ENCODE measurements at regions not wholly inside any gene's neighbourhood (a gene's known extent, or its start where the extent isn't known, plus 50 kb on each side); places are given as distances from the start of the nearest gene placed in this dataset.

- no peaks in the 10 kb centered on the region for H3K9me3 ChIP-seq
- H3K36me3 ChIP-seq = no peaks in the 10 kb centered on the region
- intact Hi-C loops (cut with DNase I) = no loop called here
- H3K27me3 ChIP-seq = no peaks in the 10 kb centered on the region
- TF ChIP-seq CTCF (IDR thresholded peaks at IDR 0.05) = no peak
- no peaks in the 10 kb centered on the region for H3K4me1 ChIP-seq
- no peak overlapping the region for H3K4me3 ChIP-seq
- no peak for DNase-seq (ENCODE audit: low spot score in 2 of 2)
- no peak overlapping the region for H3K27ac ChIP-seq
These were observed 143.8 kb upstream of the RGMA start for GRCh38 chr15:93232845-93233244.

DNA sequence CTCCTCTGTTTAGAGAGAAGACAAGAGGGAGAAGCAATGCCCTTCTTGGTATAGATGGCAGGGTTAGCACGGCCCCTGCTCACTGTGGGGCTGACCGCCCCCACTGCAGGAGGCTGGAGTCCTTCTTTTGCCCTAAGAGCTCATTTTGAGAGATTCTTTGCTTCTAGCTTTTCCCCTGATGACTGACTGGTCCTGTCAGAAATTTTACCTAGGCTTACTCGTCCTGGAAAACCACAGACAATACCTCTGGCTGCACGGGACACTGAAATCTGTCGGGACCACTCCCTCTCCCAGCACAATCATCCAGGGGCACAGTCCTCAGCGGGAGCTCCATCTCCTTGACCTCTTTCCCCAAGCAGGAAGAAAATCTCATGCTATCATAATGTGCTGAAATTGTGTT is 143.0 kb upstream of the RGMA start:
- Histone ChIP-seq H3K9me3 (no peaks in the 10 kb centered on the region), H3K36me3 (no peaks in the 10 kb centered on the region), H3K27me3 (no peaks in the 10 kb centered on the region), H3K4me3 (no peak overlapping the region), H3K4me1 (no peaks in the 10 kb centered on the region), H3K27ac (no peak overlapping the region)
- TF ChIP-seq CTCF (IDR thresholded peaks at IDR 0.05) = no peak
- DNase-seq (ENCODE audit: low spot score in 2 of 2) = no peak
- intact Hi-C loops (cut with DNase I) = no loop called here

DNA sequence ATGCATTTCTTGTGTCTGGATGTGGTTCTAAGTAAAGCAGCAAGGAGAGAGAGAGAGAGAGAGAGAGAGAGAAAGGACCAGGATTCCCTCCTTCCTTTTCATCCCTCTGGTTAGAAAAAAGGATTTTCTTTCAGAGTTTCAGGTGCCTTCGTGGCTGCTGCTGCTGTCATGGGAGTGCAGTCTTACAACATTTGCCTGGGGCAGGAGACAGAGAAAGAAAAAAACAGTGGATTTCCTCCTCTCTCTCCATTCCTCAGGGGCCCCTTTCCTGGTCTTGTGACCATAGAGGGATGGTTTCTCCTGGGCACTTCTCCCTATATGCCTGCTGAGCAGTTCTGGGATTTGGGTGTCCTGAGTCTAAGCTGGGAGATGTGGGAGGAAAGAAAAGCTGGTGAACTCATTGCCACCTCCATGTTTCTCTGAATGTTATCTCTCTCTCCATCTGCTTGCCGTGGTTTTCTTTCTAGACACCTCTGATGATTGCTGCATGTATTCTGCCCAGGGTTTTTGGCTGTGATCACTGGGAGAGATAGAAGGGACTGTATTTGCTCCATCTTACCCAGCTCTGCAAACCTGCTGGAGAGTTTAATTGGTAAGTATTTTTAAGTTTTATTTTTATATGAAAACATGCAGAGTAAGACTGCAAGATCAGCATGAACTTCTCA is 142.4 kb upstream of the RGMA start:
- Histone ChIP-seq H3K36me3 (no peaks in the 10 kb centered on the region), H3K27ac (no peak overlapping the region), H3K27me3 (no peaks in the 10 kb centered on the region), H3K9me3 (no peaks in the 10 kb centered on the region), H3K4me3 (no peak overlapping the region), H3K4me1 (no peaks in the 10 kb centered on the region)
- no peak for TF ChIP-seq CTCF (IDR thresholded peaks at IDR 0.05)
- no peak for DNase-seq (ENCODE audit: low spot score in 2 of 2)
- intact Hi-C loops (cut with DNase I) = no loop called here

GRCh38 chr15:93228546-93228945 is 139.5 kb upstream of the RGMA start:
- intact Hi-C loops (cut with DNase I) = no loop called here
- H3K9me3 ChIP-seq = no peaks in the 10 kb centered on the region

GRCh38 chr15:93223803-93224202 is 134.8 kb upstream of the RGMA start:
- Histone ChIP-seq H3K4me1 (no peaks in the 10 kb centered on the region), H3K36me3 (no peaks in the 10 kb centered on the region), H3K4me3 (no peak overlapping the region), H3K27ac (no peak overlapping the region), H3K9me3 (no peaks in the 10 kb centered on the region), H3K27me3 (no peaks in the 10 kb centered on the region)
- intact Hi-C loops (cut with DNase I) = no loop called here
- no peak for DNase-seq (ENCODE audit: low spot score in 2 of 2)
- no peak for TF ChIP-seq CTCF (IDR thresholded peaks at IDR 0.05)

More at GRCh38 chr15:93228546-93228945, 139.5 kb upstream of the RGMA start:
- no peaks in the 10 kb centered on the region for H3K36me3 ChIP-seq
- no peak overlapping the region for H3K27ac ChIP-seq
- DNase-seq (ENCODE audit: low spot score in 2 of 2) = no peak
- no peaks in the 10 kb centered on the region for H3K27me3 ChIP-seq
- H3K4me1 ChIP-seq = no peaks in the 10 kb centered on the region
- no peak for TF ChIP-seq CTCF (IDR thresholded peaks at IDR 0.05)
- no peak overlapping the region for H3K4me3 ChIP-seq

DNA sequence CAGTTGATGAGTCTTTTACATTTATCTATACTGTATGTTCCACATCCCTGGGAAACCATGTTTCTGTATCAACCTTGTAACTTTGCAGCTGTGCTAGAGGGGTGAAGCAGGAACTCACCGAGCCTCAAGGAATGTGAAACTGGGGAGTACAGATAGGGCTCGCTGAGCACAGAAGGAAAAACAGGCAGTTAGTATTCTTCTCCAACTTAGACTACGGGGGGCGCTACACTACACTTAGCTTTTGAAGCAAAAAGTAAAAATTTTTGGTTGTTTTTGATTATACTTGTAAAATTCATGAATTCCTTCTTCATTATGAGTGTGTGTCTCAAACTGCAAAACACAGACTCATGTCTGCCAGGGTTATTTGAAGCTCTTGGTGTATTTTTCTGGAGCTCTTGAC is 132.7 kb upstream of the RGMA start:
- Histone ChIP-seq H3K9me3 (no peaks in the 10 kb centered on the region), H3K36me3 (no peaks in the 10 kb centered on the region), H3K27me3 (no peaks in the 10 kb centered on the region), H3K4me1 (no peaks in the 10 kb centered on the region), H3K4me3 (no peak overlapping the region), H3K27ac (no peak overlapping the region)
- no peak for TF ChIP-seq CTCF (IDR thresholded peaks at IDR 0.05)
- no peak for DNase-seq (ENCODE audit: low spot score in 2 of 2)
- intact Hi-C loops (cut with DNase I) = no loop called here

Measured in ascending aorta (tissue), 2 donors.